ENCODE measurements at regions not wholly inside any gene's neighbourhood (a gene's known extent, or its start where the extent isn't known, plus 50 kb on each side); places are given as distances from the start of the nearest gene placed in this dataset.

- ChIA-PET POLR2A (no interaction called here), CTCF (no interaction called here)
Measured at GRCh38 chr4:35709080-35709479, 535.2 kb downstream of the ARAP2 start.

DNA sequence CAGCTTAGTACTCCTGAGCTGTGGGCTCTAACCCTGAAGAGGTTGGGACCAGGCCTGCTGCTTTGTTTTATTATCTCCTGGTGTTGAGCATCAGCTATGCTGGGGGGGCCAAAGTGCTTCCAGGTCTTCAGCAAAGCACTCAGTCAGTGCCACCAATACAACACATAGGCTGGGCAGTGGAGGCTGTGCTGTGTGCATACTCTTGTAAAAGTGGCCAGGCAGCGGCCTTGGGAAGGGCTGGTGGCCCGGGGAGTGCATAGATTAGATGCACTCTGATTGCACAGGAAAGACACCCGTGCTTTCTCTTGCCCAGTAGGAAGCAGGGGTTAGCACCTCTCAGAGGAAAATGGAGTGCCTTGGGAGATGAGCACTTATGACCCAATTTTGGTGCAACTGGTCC, 534.0 kb downstream of the ARAP2 start:
- CTCF ChIA-PET: no interaction called here

DNA sequence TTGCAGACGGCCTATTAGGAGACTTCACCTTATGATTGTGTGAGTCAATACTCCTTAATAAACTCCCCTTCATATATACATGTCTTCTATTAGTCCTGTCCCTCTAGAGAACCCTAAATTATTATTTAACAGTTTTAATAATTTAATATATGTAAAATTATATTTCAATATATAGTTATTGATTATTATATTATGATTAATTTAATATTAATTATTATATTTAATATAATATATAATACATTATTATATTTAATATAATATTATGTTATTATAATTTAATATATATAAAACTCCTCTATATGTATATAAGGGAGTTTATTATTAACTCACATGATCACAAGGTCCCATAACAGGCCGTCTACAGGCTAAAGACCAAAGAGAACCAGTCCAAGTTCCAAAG, 533.2 kb downstream of the ARAP2 start:
- ChIA-PET POLR2A (no interaction called here), CTCF (no interaction called here)

More for the DNA sequence above, 534.0 kb downstream of the ARAP2 start:
- POLR2A ChIA-PET: no interaction called here

DNA sequence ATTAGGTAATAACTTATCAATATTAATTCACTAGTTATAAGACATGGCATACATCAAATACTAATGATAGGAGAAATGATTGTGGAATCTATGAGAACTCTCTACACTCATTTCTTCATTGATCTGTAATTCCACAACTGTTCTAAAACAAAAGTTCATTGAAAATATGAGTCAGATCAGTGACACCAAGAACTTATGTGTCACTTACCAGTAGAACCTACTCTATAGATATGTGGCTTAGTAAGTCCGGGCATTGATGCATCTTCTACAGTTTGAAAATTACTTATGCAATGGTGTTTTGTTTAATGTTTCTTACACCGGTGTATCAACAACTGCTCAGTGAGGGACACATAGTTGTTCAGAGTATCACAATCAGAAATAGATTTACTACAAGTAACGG, 520.3 kb downstream of the ARAP2 start:
- ChIA-PET CTCF (no interaction called here), POLR2A (no interaction called here)

GRCh38 chr4:35725131-35725530, 519.2 kb downstream of the ARAP2 start:
- CTCF ChIA-PET: interaction anchor here (1.0 kb wide), 1 partner anchor 209 kb away, joined by 4 read pairs; no protein-coding TSS in a partner anchor
- POLR2A ChIA-PET: no interaction called here

GRCh38 chr4:35730414-35730813, 513.9 kb downstream of the ARAP2 start:
- POLR2A ChIA-PET: no interaction called here
- CTCF ChIA-PET: no interaction called here

GRCh38 chr4:35734381-35735098, 509.8 kb downstream of the ARAP2 start:
- ChIA-PET POLR2A (no interaction called here), CTCF (no interaction called here)

- CTCF ChIA-PET: no interaction called here
- POLR2A ChIA-PET: no interaction called here
Measured at GRCh38 chr4:35739308-35739707, 505.0 kb downstream of the ARAP2 start.

DNA sequence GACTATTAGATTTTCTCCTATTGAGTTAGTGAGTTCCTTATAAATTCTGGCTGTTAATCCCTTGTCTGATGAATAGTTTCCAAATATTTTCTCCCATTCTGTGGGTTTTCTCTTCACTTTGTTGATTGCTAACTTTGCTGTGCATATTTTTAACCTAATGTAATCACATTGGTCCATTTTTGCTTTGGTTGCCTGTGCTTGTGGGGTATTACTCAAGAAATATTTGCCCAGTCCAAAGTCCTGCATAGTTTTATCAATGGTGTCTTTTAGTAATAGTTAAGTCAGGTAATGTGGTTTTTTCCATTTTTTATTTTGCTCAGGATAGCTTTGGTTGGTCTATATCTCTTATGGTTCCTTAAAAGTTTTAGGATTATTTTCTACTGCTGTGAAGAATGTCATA, 490.3 kb downstream of the ARAP2 start:
- ChIA-PET CTCF (no interaction called here), POLR2A (no interaction called here)

GRCh38 chr4:35757836-35758235, 486.5 kb downstream of the ARAP2 start:
- ChIA-PET POLR2A (no interaction called here), CTCF (no interaction called here)

DNA sequence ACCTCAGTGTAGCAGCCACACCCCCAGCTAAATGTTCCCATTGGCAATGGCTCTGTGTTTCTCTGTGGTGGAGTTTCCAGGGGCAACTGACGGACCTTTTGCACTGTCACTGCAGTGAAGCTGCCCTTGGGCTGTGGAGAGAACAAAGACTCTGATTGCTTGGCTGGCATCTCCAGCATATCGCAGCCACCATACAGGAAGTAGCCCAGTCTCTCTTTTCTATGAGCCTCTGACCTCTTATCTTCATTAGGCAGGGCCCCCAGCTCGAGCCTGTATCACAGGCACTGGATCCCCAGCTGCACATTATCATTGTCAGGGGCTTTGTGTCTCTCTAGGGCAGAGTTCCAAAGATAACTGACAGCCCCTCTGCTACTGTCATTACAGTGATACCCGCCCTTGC, 483.5 kb downstream of the ARAP2 start:
- ChIA-PET POLR2A (no interaction called here), CTCF (no interaction called here)

- ChIA-PET CTCF (no interaction called here), POLR2A (no interaction called here)
Measured at GRCh38 chr4:35771571-35771970, 472.7 kb downstream of the ARAP2 start.

GRCh38 chr4:35772291-35772690, 472.0 kb downstream of the ARAP2 start:
- CTCF ChIA-PET: no interaction called here

GRCh38 chr4:35789899-35790574, 454.3 kb downstream of the ARAP2 start:
- ChIA-PET CTCF (no interaction called here), POLR2A (interaction anchor here (0.5 kb wide), 1 partner anchor 9 kb away, joined by 3 read pairs; no protein-coding TSS in a partner anchor)

More at GRCh38 chr4:35772291-35772690, 472.0 kb downstream of the ARAP2 start:
- POLR2A ChIA-PET: no interaction called here

GRCh38 chr4:35793045-35793722, 451.1 kb downstream of the ARAP2 start:
- CTCF ChIA-PET: no interaction called here
- POLR2A ChIA-PET: no interaction called here

DNA sequence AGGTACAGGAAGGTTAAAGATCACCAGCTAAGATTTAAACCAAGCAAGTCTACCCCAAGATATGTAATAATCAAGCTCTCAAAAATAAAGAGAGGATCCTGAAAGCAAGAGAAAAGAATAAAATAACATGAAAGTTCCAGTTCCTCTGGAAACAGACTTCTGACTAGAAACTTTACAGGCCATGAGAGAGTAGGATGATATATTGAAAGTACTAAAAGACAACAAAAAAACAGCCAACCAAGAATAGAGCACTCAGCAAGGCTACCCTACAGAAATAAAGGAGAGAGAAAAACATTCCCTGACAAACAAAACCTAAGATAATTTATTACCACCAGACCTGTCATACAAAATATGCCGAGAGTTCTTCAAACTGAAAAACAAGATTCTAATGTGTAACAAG, 450.5 kb downstream of the ARAP2 start:
- ChIA-PET POLR2A (no interaction called here), CTCF (no interaction called here)

GRCh38 chr4:35800669-35801068, 443.6 kb downstream of the ARAP2 start:
- CTCF ChIA-PET: no interaction called here
- POLR2A ChIA-PET: no interaction called here

DNA sequence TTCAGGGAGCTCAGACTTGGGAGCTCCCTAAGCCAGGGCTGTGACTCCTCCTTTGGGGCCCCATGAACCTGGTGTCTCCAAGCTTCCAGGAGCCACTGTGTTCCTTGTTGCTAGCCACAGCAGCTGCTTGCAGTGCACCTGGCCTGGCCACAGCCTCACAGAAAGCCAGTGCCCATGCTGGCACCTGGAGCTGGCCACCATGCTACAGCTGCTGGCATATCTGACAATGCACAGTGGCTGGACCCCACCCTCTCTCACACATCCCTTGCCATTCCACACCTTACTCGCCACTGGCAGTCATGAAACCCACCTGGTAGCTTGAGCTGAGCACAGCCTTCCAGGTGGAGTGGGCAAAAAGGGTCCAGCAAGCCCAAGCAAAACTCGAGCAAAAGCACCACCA, 441.7 kb downstream of the ARAP2 start:
- CTCF ChIA-PET: no interaction called here
- POLR2A ChIA-PET: no interaction called here

DNA sequence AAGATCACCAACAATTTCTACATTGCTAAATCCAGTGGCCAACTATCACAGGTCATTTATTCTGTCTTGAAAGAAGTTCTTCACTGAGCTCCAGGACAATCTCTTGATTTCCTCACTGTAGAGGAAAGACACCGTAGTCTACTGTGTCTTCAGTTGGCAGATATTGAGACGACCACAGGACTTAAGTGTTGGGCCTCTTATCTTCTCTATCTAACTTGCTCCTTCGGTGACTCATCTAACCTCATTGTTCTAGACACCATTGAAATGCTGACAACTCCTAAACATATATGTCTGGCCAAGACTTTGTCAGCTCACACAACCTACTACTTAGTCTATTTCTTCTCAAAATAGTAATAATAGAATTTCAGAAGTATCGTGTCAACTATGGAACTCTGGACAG, 425.8 kb downstream of the ARAP2 start:
- POLR2A ChIA-PET: no interaction called here
- CTCF ChIA-PET: no interaction called here

DNA sequence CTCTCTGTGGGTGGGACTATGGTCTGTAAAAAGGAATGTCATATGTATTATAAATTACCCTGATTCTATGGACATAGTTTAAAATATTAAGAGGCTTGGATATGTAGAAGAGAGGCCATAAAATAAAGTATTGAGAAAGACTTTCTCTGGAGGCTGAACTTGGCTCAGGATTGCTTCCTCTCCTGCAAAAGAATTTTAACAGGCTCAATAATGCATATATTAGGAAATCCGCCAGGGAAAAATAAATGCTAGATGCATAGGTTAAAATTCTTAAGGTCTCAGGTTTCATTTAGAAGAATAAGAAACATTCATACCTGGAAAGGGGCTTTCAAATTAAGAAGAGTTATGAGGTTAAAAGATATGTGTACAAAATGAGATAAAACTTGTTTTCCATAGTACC, 424.3 kb downstream of the ARAP2 start:
- POLR2A ChIA-PET: no interaction called here
- CTCF ChIA-PET: no interaction called here

DNA sequence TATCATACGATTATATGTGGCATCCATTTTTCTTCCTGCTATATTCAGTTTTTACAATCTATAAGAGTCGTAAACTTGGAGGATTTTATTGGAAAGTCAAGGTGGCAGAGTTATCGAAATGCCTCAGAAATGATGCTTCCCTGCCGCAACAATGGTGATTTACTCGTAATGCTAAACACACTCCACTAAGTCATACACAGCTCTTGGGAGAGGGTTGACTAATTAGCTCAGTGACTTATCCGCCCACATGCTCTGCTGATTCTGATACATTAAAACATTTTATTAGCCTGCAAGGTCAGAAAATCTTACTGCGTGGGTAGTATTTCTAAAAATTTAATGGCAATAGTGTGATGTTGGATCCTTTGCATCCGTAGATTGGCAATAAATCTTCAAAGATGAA, 420.1 kb downstream of the ARAP2 start:
- CTCF ChIA-PET: interaction anchor here (1.0 kb wide), 1 partner anchor 535 kb away, joined by 4 read pairs; no protein-coding TSS in a partner anchor
- POLR2A ChIA-PET: no interaction called here

All from activated CD8-positive, alpha-beta memory T cell treated with anti-CD3 and anti-CD28 coated beads for 36 hours (primary cell).